GM12801 (cell line): ENCODE measurements at regions not wholly inside any gene's neighbourhood (a gene's known extent, or its start where the extent isn't known, plus 50 kb on each side); places are given as distances from the start of the nearest gene placed in this dataset.

Experiments
- TF ChIP-seq, protein P1 (sequence below): IDR thresholded peaks from one replicate; pipeline ENCODE4 v1.5.1; 2011; ENCODE audit warnings: control low read depth; ENCODE audit not compliant: insufficient read length; ENCODE audit errors: extremely low read depth

DNA sequence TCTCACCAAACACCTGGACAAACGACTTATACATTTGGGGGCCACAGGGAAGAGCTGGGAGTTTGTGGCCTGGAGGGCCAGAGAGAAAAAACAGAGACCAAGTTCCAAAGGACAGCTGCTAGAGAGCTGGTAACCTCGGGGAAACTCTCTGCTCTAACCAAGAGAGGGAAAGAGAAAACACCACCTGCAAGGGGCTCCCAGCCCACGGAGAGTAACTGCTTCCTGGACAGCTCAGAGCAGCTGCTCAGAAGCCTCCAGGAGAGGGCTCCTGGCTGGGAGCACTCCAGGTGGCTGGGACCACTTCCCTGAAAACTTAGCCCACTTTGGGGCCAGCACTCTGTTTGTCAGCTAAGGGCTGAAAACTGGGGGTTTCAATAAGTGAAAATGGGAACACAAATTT lies 154.8 kb upstream of the GRIK3 start:
- TF ChIP-seq, protein P1, sequence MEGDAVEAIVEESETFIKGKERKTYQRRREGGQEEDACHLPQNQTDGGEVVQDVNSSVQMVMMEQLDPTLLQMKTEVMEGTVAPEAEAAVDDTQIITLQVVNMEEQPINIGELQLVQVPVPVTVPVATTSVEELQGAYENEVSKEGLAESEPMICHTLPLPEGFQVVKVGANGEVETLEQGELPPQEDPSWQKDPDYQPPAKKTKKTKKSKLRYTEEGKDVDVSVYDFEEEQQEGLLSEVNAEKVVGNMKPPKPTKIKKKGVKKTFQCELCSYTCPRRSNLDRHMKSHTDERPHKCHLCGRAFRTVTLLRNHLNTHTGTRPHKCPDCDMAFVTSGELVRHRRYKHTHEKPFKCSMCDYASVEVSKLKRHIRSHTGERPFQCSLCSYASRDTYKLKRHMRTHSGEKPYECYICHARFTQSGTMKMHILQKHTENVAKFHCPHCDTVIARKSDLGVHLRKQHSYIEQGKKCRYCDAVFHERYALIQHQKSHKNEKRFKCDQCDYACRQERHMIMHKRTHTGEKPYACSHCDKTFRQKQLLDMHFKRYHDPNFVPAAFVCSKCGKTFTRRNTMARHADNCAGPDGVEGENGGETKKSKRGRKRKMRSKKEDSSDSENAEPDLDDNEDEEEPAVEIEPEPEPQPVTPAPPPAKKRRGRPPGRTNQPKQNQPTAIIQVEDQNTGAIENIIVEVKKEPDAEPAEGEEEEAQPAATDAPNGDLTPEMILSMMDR = no peak

DNA sequence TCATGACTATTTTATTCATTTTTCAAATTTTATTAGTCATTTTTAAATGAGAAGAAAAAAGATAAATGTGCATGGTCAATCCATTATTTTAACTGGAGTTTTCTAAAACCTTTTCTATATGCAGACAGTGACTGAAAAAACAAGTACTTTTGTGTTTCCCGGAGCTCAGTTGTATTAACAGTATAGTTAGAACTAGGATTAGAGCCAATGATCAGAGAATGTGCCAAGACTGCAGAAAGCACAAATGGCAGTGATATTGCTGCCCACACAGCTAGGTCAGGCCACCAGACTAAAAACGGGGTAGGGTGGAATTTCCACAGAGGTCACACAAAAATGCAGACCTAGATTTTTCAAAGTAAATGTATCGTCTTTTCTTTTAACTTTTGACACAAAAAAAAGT lies 163.1 kb upstream of the GRIK3 start:
- TF ChIP-seq, protein P1 = no peak

DNA sequence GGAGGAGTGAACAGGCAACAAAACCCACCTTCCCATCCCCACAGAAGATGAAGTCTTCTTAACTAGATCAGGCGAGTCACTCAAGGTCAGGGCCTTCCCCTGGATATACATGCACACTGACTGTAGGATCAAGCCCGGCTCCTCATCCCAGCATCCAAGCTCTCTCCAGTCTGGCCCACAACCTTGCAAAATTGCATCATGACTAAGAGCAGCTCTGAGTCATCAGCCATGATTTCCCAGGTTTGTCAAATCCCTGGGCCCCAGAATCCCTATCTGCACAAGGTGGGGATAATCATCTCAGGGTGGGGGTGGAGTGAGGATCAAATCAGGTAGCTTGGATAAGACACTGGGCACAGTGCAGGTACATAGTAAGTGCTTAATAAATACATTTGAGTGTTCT lies 199.3 kb upstream of the GRIK3 start:
- TF ChIP-seq, protein P1 = no peak

DNA sequence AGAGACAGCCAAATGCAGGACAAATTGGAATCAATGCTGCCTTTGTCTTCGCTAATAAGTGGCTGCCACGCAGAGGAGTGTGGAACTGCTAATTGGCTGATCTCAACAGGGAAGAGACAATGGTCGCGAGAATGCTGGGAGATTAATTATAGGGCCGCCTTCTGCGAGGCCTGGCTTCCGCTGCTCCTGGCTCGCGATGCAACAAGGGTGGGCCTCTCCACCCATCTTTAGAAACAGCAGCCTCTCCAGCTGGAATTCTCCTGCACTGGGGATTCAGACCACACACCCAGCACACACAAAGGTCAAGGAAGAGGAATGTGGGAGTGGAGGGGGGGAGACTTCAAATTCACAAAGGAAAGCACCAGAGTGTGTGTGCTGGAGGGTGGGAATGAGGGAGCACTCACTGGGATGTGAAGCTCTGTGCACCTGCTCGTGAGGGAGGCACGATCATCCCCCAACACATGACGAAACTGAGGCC lies 200.7 kb upstream of the GRIK3 start:
- TF ChIP-seq, protein P1 = no peak

DNA sequence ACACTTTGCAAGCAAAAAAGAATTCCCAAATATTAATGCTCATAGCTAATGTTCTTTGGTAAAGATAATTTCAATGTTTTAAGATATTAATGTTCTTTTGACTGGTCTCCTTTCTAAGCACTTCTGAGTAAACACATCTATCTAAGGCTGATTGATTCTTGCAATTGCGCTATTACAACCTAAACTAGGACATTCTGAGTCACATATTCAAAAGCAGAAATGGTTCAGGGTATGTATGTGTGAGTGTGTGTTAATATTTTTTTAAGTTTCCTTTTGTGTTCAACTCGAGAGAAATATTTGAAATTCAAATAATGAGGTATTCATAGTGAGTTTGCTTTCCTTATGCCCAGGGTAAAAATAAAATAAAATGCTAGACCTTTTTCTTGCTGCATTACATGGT lies 203.6 kb upstream of the GRIK3 start:
- TF ChIP-seq, protein P1 = no peak

DNA sequence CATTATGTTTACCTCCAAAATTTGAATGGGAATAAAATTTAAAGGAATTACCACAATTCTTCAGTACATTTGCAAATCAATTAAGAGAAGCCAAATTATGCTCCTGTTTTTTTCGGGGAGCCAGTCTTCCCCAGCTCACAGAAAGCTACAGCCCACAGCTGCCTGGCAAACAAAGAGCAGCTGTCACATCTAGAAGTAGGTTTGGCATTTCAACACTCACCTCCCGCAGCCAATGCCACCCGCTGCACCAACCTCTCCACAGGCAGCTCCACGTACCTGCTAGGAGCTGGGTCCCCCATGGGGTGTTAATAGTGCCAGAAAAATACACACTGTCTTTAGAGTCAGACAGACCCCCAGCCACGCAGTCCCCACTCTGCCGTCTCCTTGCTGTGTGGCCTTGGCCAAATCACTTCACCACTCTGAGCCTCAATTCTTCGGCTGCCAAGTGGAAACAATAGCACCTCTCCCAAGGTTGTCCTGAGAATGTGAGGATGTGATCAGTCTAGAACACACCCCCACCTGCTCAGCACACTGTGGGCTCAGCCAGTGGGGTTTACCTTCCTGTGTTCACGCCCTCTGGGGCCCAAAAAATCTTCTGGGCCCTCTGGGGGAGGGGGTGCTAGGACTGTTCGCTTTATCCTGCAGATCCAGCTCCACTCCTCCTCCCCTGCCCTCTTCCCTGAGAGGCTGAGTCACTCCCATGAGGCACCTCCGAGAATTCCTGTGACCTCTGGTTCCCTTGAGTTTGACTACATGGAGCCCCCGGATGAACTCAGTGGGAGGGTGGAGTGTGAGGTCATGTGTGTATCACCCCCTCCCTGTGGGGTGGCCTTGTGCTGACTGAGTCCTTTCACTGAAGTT lies 204.3 kb upstream of the GRIK3 start:
- TF ChIP-seq, protein P1 = no peak

DNA sequence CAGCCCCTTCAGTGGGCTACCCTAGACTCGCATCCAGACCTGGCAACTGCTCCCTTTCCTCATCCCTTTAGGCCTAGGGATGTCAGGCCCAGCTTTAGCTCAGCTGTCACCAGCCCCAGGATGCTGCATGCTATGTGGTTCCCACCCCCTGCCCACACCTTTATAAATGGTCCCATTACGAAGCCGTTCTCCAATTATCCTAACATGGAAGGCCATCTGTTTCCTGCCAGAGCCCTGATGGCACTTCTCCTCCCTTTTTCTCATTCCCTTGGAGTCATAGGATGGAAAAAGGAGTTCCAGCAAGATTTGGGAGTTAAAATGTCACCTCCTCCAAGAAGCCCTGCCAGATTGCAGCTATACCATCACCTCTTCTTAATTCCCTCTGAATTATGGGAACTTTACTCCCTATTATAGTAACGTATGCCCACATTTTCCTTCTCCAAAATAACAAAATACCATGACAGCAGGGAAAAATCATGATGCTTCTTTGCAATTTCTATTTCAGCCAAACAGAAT lies 205.0 kb upstream of the GRIK3 start:
- TF ChIP-seq, protein P1 = no peak
